IPS DF 19.7 (cell line): ENCODE measurements at regions not wholly inside any gene's neighbourhood (a gene's known extent, or its start where the extent isn't known, plus 50 kb on each side); places are given as distances from the start of the nearest gene placed in this dataset.
"Not testable (repeated sequence)": the region's sequence is repeated elsewhere in the genome, so short reads cannot be mapped to it uniquely, and the experiment has no call there.

Source experiments
- DNase-seq: peaks from one replicate; pipeline ENCODE4 v3.0.0-alpha.2; 2013; ENCODE audit warnings: low read depth, low spot score

DNA sequence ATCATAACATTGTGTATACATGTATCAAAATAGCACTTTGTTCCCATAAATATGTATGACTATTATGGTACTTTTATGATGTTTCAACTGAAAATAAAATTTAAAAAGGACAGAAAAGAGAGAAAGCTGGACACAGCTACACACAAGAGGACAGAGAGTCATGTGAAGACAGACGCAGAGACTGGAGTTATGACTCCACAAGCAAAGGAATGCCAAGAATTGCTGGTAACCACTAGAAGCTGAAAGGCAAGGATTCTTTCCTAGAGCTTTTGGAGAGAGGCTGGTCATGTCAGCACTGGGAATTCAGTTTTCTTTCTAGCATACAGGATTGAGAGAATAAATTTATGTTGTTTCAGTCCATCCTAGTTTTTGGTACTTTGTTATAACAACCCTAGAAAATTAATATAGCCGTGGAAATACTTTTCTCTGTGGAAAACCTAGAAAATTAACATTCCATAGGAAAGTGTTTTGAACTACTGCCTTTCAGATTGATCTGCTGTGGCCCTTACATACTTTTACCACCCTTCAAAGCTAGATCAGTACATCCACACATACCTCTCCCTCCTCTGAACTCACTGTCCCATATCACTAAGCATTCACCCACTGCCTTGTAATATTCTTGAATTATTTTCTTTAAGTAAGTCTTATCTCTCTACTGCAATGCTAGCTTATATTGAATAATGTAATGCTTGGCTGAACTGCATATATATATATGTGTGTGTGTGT is 575.3 kb downstream of the IPMK start:
- no peak for DNase-seq

DNA sequence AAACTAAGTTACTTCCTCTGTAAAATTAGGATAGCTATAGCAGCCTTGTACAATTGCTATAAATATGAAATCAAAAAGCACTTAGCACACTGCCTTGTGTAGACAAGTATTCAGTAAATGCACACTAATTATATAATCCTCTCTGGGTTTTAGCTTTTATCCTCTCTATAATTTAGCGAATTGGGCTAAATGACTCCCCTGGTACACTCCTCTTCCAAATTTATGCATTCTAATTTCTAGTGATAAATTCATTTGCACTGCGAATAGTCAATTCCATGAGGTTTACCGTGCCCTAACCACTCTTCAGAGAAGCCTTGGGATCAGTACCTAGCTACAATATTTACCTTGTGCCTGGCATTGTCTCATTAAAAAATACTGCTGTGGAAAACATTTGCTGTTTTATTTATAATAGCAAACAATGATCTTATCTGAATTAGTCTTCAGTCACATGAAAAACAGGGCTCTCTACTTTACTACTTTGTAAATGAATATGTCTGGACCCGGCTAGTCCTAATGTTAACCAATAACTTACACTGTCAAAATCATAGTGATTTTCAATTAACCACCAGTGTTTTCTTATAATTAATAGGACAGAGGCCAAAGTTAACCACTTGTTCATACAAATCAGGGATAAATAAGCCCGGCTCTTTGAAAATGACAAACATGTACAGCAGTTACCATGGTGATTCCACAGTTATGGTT is 577.9 kb downstream of the IPMK start:
- no peak for DNase-seq

DNA sequence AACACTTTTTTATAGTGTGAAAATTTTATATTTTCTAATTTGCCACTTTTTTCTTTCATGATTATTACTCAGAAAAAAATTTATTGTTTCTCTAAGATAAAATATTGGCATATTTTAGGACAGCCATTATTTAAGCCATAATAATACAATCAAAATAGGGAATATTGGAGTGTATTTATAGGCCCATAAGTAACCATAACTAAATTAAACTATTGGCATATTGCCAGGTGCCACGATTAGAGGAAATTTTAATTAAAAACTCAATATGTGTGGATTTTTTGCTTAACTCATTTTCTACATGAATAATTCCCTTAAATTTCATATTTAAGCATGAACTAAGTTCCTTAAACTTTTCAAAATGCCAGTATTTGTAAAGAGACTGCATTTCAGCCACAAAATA is 587.8 kb downstream of the IPMK start:
- no peak for DNase-seq

DNA sequence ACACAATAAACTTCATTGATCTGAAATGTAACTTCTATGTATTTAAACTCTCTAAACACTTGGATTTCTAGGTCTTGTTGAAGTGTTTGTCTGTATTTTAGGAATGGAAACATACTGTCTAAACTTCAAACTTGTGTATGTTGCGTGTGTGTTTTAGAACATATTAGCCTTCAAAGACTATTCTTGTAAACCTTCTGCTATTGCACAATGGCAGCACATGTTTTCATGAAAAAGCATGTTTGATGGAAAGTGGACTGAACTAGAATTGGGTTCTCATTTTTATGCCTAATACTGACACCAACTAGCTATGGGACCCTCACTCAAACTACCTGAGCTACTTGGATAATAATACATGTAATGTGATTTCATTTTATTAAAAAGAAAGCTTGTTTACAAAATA is 592.6 kb downstream of the IPMK start:
- no peak for DNase-seq

DNA sequence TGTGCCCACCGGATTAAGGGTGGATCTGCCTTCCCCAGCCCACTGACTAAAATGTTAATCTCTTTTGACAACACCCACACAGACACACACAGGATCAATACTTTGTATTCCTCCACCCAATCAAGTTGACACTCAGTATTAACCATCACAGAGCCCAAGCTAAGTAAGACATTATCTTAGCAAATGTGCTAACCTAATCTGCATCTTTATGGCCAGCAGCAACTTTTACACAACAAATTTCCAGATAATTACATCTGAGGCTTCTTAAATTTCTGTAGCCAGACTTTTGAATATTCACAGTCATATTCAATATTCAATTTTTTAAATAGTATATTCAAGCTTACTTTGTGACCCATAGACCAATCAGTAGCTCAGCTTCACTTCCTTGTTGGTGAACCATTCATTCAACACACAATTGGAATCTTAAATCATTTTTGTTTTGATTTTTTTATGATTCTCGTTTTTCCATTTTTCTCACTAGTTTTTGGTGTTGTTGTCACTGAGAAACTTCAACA is 594.2 kb downstream of the IPMK start:
- DNase-seq = no peak

DNA sequence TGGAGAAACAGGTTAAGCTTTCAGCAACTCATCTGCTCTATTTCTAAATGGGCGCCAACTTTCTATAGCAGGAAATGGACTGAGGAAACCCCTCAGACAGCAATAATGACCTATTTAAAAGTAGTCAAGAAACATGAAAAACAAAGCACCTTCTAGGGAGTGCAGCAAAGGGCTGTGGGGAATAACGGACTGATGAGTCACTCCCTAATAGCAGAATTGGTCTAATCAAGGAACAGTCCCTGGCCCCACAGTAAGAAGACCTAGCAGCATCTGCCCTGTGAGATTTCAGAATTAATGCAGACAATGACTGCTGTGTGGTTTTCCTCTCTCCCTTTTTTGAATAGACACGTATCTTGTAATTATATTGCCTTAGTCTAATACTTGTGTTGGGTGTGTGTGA is 602.9 kb downstream of the IPMK start:
- DNase-seq = no peak

DNA sequence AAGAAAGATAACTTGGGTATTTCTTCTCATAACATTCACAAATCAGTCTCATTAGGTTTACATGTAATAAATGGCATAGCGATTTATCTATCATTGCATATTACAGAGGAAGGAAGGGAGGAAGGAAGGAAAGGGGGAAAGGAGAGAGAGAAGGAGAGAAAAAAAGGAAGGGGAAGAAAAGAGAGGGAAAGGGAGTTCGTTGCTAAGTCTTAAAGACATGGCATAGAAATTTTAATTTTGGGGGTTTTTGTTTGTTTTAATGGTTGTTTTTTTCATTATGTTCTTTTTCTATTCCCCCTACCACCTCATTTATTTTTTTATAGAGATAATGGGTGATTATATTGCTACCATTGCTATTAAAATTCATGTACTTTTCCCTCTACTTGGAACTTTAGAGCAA is 604.3 kb downstream of the IPMK start:
- DNase-seq = no peak

DNA sequence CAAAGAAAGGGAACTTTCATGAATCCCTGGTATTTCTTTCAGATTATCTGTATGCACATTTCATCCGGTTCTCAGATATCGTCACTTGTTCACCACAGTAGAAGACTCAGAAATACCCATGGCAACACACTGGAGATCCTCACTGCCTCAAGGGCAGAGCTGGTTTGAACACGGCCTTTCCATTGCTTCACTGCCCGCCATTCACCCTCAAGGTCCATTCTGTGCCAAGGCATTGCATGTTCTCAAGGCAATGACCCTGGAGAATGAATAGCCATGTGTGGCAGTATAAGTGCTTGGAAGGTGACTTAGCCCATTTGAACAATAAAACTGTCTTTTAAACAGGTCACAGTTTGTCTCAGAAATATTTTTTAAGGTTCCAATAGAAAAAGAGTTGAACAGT is 606.5 kb downstream of the IPMK start:
- DNase-seq = no peak

DNA sequence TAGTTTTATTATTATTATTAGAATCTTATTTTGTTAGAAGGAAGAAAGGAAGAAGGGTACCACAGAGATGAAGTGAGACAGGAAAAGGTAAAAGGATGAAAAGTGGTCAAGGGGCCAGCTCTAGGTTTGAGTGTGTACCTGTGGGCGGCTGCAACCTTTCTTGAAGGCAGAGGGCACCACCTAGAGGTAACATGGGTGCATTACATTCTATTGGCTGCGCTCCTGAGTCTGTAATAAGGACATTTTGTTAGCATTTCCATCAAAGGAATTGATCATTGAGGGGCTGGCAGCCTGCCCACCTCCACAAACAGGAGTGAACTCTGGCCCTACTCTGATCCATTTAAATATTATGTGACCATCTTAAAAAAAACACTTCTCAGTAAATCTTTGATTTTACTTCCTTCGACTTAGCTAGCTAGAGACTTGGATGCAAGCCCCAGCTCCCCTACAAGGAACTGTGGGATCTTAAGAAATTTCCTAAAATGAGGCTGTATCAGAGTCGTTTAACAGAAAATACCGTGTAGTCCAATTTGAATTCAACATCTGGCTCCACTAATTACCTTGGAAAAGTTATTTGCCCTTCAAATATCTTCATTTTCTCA is 610.4 kb downstream of the IPMK start:
- peak; percentile 23 for DNase-seq

DNA sequence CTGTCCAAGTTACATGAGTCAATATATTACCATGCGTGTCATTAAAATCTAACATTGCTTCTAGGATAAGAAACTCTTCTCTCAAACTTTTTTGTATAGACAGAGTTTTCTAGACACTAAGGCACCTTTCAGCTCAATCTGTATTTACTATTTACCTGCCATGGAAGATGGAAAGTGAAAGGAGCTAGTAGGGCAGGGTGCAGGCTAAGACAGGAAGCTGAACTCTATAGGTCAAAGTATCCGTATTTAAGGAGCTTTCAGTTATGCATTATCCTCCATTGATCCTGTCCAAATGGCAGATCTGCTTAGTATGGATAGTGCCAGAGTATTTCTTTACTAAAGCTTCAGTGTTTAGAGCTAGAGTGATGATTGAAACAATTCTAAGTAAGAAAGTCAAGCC is 612.8 kb downstream of the IPMK start:
- DNase-seq = no peak

DNA sequence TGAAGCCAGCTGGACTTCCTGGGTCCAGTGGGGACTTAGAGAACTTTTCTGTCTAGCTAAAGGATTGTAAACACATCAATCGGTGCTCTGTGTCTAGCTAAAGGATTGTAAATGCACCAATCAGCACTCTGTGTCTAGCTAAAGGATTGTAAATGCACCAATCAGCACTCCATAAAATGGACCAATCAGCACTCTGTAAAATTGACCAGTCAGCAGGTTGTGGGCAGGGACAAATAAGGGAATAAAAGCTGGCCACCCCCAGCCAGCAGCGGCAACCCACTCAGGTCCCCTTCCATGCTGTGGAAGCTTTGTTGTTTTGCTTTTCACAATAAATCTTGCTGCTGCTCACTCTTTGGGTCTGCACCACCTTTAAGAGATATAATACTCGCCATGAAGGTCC is 622.6 kb downstream of the IPMK start:
- DNase-seq = not testable (repeated sequence)

DNA sequence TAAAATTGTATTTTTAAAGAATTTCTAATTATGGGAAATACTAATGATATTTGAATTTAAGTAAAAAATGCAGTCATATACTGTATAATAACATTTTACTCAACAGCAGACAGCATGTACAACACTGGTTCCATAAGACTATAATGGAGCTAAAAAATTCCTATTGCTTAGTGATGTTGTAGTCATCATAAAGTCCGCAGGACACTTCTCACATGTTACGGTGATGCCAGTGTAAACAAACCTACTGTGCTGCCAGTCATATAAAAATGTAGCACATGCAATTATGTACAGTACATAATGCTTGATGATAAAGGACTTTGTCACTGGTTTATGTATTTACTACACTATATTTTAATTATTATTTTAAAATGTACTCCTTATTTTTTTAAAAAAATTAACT is 629.3 kb downstream of the IPMK start:
- DNase-seq = no peak

DNA sequence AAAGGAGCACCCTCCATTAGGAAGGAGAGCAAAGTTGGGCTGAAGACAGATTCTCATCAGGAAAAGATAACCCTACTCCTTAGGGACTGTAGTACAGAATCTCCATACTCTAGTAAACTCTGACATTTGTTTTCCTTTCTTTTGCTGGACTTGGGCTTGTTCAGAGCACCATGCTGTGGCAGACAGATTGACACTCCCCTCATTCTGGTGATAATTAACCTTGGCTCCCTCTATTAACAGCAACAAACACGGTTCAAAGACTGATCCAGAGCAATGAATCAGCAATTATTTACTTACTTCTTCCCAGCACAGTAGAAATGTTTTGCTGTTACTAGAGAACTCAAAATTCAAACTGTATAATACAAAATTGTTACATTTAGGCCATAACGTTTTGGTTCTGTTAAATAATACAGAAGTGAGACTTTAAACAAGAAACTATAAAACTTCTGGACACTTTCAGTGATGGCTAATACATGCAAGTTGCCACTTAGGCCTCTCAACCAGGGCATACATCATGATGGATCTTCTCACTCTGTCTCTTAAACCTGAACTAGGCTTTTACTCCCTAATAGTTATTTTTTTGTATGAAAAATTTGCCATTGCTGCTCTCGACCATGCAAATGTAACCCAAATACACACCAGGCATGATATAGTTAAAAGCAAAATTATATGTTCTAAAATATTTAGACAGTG is 639.0 kb downstream of the IPMK start:
- DNase-seq = no peak

DNA sequence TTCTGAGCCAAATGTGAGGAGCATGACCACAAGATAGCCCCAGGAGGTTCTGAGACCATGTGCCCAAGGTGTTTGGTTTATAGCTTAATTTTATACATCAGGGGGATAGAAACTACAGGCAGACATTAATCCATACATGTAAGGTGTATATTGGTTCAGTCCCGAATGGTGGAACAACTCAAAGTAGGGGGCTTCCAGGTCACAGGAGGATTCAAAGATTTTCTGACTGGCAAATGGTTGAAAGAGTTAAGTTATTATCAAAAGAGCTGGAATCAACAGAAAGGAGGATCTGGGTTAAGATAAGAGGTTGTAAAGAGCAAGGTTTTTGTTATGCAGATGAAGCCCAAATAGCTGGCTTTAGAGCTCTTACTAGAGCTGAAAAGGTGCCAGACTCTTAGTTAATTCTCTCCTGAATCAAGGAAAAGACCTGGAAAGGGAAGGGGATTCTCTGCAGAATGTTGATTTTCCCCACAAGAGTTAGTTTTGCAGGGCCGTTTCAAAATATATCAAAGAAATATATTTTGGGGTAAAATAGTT is 640.0 kb downstream of the IPMK start:
- DNase-seq = peak; percentile 84

DNA sequence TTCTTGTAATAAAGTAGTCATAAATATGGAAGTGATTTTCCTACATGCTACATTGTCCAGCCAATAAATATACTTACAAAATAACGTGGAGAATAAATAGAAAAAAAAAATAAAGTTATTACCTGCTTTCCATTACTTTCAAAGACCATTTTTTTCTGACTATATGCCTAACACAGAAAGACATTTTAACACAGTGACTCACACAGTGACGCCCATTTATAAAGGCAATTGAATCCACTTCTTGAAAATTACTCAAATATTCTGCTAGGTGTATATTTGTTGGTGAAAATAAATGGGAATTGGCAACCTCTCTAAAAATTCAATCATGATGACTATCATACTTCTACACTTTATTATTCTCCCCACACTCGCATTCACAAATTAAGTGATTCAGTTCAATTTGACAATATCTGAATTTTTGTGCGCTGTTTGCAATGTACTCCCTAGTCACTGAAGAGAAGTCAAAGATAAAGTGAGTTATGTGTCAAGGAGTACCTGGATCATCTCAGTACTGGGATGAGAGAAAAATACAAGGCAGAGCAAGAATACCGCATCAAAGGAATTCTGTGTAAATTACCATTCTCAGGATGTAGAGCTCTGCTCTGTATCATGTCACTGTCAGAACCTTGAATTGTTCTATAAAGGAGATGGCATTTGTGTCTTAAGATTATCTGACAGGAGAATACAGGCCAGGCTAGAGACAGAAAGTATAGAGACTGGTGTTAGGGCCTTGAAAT is 642.7 kb downstream of the IPMK start:
- DNase-seq = no peak

DNA sequence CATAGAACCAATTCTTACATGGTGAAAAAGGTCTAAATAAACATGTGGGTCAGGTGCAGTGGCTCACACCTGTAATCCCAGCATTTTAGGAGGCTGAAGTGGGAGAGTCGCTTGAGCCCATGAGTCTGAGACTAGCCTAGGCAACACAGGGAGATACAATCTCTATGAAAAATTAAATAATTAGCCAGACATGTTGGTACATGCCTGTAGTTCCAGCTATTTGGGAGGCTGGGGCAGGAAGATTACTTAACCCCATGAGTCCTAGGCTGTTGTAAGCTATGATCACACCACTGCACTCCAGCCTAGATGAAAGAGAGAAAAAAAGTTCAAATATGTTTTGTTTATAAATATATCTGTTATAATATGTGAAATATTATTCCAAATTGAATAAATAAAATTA is 643.6 kb downstream of the IPMK start:
- DNase-seq = no peak

DNA sequence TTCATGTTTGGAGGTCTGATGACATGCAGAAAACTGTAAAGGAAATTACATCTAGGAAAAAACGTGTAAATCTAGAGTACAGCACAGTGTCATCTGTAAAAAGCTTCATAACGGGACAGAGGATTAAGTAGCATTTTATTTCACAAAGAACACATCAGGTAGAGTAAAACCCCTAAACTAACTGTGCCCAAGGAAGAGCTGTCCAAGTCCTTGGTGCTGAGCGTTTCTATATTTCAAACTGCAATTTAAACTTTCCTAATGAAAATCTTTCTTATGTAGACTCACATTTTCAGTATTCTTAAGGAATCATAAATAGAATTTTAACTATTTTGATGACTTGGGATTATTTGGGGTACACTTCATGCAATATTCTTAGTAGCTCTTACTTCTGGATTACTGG is 646.2 kb downstream of the IPMK start:
- no peak for DNase-seq

DNA sequence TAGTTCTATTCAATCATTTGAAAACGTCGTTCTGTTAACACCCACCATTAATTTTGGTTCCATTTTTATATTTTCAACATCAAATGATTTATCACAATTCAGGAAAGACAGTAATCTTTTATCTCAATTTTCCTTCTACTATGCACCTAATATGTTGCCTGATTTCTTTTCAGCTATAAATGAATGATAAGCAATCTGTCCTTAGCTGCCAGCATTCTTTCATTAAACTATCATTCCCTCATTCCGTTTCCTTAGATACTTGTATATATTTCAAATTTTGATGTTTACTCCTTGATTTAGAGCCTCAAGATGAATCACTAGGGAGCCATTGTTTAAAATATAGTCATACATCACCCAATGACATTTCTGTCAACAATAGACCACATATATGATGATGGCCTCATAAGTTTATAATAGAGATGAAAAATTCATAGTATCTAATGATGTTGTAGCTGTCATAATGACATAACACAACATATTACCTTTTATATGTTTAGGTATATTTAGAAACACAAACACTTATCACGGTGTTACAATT is 661.7 kb downstream of the IPMK start:
- no peak for DNase-seq

DNA sequence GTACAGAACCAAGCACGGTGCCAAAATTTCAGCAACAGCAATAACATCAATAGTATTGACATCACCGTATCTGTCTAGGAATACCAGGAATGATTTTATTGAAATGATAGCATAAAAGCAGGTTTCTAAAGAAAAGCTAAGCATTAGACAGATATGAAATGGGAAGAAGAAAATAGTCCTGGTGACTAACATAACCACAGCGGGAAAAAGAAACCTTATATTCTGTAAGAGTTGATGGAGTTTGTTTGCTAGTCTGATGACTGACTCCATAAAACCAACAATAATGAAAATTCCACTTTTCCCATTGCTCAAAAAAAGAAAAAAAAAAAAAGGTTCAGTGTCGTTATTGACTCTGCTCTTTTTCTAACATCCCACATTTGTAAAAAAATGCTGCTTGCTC is 668.3 kb downstream of the IPMK start:
- no peak for DNase-seq

DNA sequence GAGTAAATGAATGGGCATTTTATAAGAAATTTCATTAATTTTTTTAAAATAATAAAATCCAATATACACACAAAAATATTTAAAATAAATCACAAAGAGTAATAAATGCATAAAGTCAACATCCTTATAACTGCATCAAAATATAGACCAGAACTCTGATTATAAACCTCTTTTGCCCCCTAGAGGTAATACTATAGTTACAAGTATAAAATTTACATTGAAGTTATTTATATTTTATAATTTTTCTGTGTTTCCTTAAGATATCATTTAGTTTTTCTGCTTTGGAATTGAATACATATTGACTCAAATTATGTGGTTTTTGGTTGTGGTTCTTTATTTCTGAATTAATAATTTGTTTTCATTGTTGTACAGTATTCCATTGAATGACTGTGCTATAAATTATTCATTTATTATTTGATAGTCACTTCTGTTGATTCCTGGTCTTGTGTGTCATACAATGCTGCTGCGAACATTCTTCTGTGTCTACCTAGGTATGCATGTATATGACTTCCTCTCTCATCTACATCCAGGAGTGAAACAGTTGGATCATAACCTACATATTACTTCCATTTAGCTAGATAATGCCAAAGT is 673.6 kb downstream of the IPMK start:
- DNase-seq = no peak

DNA sequence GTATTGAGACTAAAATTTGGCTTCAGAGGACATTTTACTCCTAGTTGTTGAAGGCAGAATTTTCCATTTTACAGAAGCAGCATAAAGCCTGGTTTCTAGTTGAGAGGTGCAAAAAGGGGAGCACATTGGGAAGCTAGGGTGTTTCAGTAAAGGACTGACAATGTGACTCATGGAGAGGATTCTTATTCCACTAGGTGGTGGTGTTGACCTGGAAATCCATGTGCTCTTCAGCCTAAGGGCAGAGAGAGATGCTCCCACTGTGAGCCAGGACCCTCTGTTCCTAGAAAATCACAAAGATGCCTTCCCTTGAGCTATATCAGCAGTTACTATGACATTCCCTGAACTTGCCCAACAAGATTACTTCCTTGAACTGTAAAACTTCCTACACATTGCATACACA is 687.8 kb downstream of the IPMK start:
- DNase-seq = peak; percentile 60
